ENCODE measurements at regions not wholly inside any gene's neighbourhood (a gene's known extent, or its start where the extent isn't known, plus 50 kb on each side); places are given as distances from the start of the nearest gene placed in this dataset.
A peak's percentile ranks its signal among the peaks of the same experiment; 100 is the strongest.
"Not testable (repeated sequence)": the region's sequence is repeated elsewhere in the genome, so short reads cannot be mapped to it uniquely, and the experiment has no call there.

DNA sequence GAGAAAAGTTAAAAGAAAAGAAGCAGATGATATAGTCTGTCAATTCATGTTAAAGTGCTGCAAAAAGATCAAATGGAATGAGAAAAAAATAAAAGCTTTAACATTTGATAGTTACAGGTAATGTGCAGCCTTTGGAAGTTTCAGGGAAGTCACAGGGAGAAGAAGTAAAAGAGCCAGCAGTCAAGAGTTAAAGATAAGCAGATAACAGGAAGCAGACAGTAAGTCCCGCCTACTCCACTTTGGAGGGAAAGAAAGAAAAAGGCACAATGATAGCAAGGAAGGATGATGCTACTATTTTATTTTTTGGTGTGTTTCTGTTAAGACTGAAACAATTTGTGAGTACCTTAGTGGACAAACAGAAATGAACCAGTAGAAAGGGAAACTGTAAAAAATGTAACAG lies 111.1 kb upstream of the KRR1 start:
- no peak overlapping the region for H3K4me3 ChIP-seq (replicated peaks in 1 of 3; ENCODE audit: insufficient read depth in 1 of 3, low read depth in 2 of 3, low read length in 3 of 3)
- H3K27ac ChIP-seq (ENCODE audit: extremely low read length, insufficient read depth, low read length) = no peak overlapping the region
- no peak for ATAC-seq
- no peaks in the 10 kb centered on the region for H3K36me3 ChIP-seq (replicated peaks in 1 of 2; ENCODE audit: control insufficient read depth in 1 of 2, insufficient read depth in 2 of 2, low read length in 2 of 2)
- no peaks in the 10 kb centered on the region for H4K20me1 ChIP-seq (ENCODE audit: insufficient read depth, low read length)
- intact Hi-C loops (cut with micrococcal nuclease; ENCODE audit: unreplicated experiment) (loop anchor here (2.0 to 10.0 kb wide), 4 partner anchors 45 to 312 kb away; no protein-coding TSS in a partner anchor), in situ Hi-C loops (cut with HindIII; ENCODE audit: extremely low pct_ligation_motif_present, low pct_unique_long_range_greater_than_20kb) (no loop called here)
- ChIA-PET CTCF (ENCODE audit: low intra/inter-chr PET ratio, low total read pairs) (no interaction called here), POLR2A (no interaction called here)
- TF ChIP-seq ZNF652 (CRISPR knock-in tag; IDR thresholded peaks at IDR 0.05; ENCODE audit: borderline replicate concordance, low read depth) (peak; percentile 89), GABPA (IDR thresholded peaks at IDR 0.05; ENCODE audit: low read depth, low read length) (no peak), GABPA (CRISPR knock-in tag; IDR thresholded peaks at IDR 0.05; ENCODE audit: low read depth) (peak; percentile 39; the same call in 1 of the 2 replicates), TRAFD1 (CRISPR knock-in tag; IDR thresholded peaks at IDR 0.05; ENCODE audit: borderline replicate concordance) (no peak), ZNF337 (CRISPR knock-in tag; IDR thresholded peaks at IDR 0.05; ENCODE audit: borderline replicate concordance, low read depth) (no peak), ZC3H4 (CRISPR knock-in tag; IDR thresholded peaks at IDR 0.05; ENCODE audit: borderline replicate concordance) (no peak), TBL1XR1 (IDR thresholded peaks at IDR 0.05; ENCODE audit: borderline replicate concordance, low read length, partially characterized antibody) (no peak)
- TF ChIP-seq, protein P1, sequence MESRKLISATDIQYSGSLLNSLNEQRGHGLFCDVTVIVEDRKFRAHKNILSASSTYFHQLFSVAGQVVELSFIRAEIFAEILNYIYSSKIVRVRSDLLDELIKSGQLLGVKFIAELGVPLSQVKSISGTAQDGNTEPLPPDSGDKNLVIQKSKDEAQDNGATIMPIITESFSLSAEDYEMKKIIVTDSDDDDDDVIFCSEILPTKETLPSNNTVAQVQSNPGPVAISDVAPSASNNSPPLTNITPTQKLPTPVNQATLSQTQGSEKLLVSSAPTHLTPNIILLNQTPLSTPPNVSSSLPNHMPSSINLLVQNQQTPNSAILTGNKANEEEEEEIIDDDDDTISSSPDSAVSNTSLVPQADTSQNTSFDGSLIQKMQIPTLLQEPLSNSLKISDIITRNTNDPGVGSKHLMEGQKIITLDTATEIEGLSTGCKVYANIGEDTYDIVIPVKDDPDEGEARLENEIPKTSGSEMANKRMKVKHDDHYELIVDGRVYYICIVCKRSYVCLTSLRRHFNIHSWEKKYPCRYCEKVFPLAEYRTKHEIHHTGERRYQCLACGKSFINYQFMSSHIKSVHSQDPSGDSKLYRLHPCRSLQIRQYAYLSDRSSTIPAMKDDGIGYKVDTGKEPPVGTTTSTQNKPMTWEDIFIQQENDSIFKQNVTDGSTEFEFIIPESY (CRISPR knock-in tag; IDR thresholded peaks at IDR 0.05) = no peak
- TF ChIP-seq, protein P2, sequence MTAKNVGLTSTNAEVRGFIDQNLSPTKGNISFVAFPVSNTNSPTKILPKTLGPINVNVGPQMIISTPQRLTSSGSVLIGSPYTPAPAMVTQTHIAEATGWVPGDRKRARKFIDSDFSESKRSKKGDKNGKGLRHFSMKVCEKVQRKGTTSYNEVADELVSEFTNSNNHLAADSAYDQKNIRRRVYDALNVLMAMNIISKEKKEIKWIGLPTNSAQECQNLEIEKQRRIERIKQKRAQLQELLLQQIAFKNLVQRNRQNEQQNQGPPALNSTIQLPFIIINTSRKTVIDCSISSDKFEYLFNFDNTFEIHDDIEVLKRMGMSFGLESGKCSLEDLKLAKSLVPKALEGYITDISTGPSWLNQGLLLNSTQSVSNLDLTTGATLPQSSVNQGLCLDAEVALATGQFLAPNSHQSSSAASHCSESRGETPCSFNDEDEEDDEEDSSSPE (CRISPR knock-in tag; IDR thresholded peaks at IDR 0.05) = 0 out of 2 replicates have a peak, but pooled peaks have one; percentile 27
- TF ChIP-seq, protein P3, sequence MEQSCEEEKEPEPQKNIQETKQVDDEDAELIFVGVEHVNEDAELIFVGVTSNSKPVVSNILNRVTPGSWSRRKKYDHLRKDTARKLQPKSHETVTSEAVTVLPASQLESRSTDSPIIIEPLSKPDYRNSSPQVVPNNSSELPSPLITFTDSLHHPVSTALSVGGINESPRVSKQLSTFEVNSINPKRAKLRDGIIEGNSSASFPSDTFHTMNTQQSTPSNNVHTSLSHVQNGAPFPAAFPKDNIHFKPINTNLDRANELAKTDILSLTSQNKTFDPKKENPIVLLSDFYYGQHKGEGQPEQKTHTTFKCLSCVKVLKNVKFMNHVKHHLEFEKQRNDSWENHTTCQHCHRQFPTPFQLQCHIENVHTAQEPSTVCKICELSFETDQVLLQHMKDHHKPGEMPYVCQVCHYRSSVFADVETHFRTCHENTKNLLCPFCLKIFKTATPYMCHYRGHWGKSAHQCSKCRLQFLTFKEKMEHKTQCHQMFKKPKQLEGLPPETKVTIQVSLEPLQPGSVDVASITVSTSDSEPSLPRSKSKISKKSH (CRISPR knock-in tag; IDR thresholded peaks at IDR 0.05; ENCODE audit: borderline replicate concordance) = no peak
- peaks cover 28% of the 10 kb centered on the region for H3K4me1 ChIP-seq (ENCODE audit: insufficient read depth, low read length)
- no peaks in the 10 kb centered on the region for H3K9me3 ChIP-seq (ENCODE audit: low read length)
- no peak overlapping the region for H2AFZ ChIP-seq (ENCODE audit: low read length)
- H3K9ac ChIP-seq (ENCODE audit: insufficient read depth, low read depth, low read length) = no peak overlapping the region
- 85% methylated on average over 1 of the region's 1 CpG for WGBS (ENCODE audit: low lambda C conversion rate)
- DNase-seq (ENCODE audit: low spot score) = no peak
- H3K27me3 ChIP-seq (ENCODE audit: control insufficient read depth in 1 of 2, insufficient read depth in 2 of 2, low read length in 2 of 2) = no peaks in the 10 kb centered on the region
- no peak overlapping the region for H3K4me2 ChIP-seq (ENCODE audit: low read depth, low read length)
- BruUV-seq (replicated peaks) = no TSS peak
- H3K79me2 ChIP-seq (ENCODE audit: insufficient read depth, low read length) = no peaks in the 10 kb centered on the region
- FAIRE-seq = no peak

- H3K4me2 ChIP-seq (ENCODE audit: low read depth, low read length); POLR2A ChIA-PET; H3K27me3 ChIP-seq (ENCODE audit: control insufficient read depth in 1 of 2, insufficient read depth in 2 of 2, low read length in 2 of 2); in situ Hi-C loops (cut with HindIII; ENCODE audit: extremely low pct_ligation_motif_present, low pct_unique_long_range_greater_than_20kb); H3K79me2 ChIP-seq (ENCODE audit: insufficient read depth, low read length); ATAC-seq; intact Hi-C loops (cut with micrococcal nuclease; ENCODE audit: unreplicated experiment); H3K36me3 ChIP-seq (replicated peaks in 1 of 2; ENCODE audit: control insufficient read depth in 1 of 2, insufficient read depth in 2 of 2, low read length in 2 of 2); BruUV-seq (replicated peaks); H3K27ac ChIP-seq (ENCODE audit: extremely low read length, insufficient read depth, low read length); H2AFZ ChIP-seq (ENCODE audit: low read length); H3K9ac ChIP-seq (ENCODE audit: insufficient read depth, low read depth, low read length); DNase-seq (ENCODE audit: low spot score); FAIRE-seq; H4K20me1 ChIP-seq (ENCODE audit: insufficient read depth, low read length); H3K4me1 ChIP-seq (ENCODE audit: insufficient read depth, low read length); H3K9me3 ChIP-seq (ENCODE audit: low read length); CTCF ChIA-PET (ENCODE audit: low intra/inter-chr PET ratio, low total read pairs); H3K4me3 ChIP-seq (replicated peaks in 1 of 3; ENCODE audit: insufficient read depth in 1 of 3, low read depth in 2 of 3, low read length in 3 of 3): not testable (repeated sequence)
- 37% methylated on average over 4 of the region's 4 CpGs for WGBS (ENCODE audit: low lambda C conversion rate)
Observed at GRCh38 chr12:75614396-75614795, 103.0 kb upstream of the KRR1 start.
